Stomach (tissue), 8 donors: ENCODE measurements at regions not wholly inside any gene's neighbourhood (a gene's known extent, or its start where the extent isn't known, plus 50 kb on each side); places are given as distances from the start of the nearest gene placed in this dataset.

Source experiments
- DNase-seq, 2 donors: peaks; one replicate each; pipeline versions ENCODE4 v3.0.0 to v3.0.0-alpha.2; 2013 to 2019
- H3K27ac ChIP-seq, 5 donors: fragments of 200-600 bp in 4 of 5; sonication (generic) in 4 of 5; one replicate each; pipeline ENCODE4 v1.5.1; 2013 to 2019; ENCODE audit warnings: mild to moderate bottlenecking in 1 of 5, moderate library complexity in 1 of 5
- H3K27me3 ChIP-seq, 3 donors: fragments of 200-600 bp; sonication (generic); one replicate each; pipeline ENCODE4 v1.5.1; 2017 to 2019; ENCODE audit warnings: mixed run types in 1 of 3
- H3K36me3 ChIP-seq, 4 donors: fragments of 200-600 bp; sonication (generic); 1 replicate in 3 of 4; 2 replicates in 1 of 4; pipeline ENCODE4 v1.5.1; 2016 to 2019
- H3K4me1 ChIP-seq, 4 donors: fragments of 200-600 bp; sonication (generic); one replicate each; pipeline ENCODE4 v1.5.1; 2016 to 2019
- H3K4me3 ChIP-seq, 4 donors: fragments of 200-600 bp; sonication (generic) in 3 of 4; one replicate each; pipeline ENCODE4 v1.5.1; 2016 to 2019; ENCODE audit warnings: mild to moderate bottlenecking in 1 of 4
- H3K9me3 ChIP-seq, 4 donors: fragments of 200-600 bp; sonication (generic); one replicate each; pipeline ENCODE4 v1.5.1; 2016 to 2019
- EP300 ChIP-seq: sonication (generic); formaldehyde crosslinking; IDR thresholded peaks from one replicate; pipeline ENCODE4 v1.6.1; 2017; ENCODE audit warnings: antibody characterized with exemption
- POLR2A ChIP-seq, 4 donors: fragments of 450-650 bp; IDR thresholded peaks; one replicate each; pipeline ENCODE4 v1.6.1; 2016; ENCODE audit warnings: antibody characterized with exemption in 4 of 4, control low read depth in 2 of 4, mild to moderate bottlenecking in 1 of 4, moderate library complexity in 1 of 4
- POLR2AphosphoS5 ChIP-seq, 3 donors: sonication (generic); formaldehyde crosslinking; IDR thresholded peaks; one replicate each; pipeline ENCODE4 v1.6.1; 2016; ENCODE audit warnings: antibody characterized with exemption in 3 of 3
- WGBS, 5 donors: extraction: QIAGEN DNeasy Blood & Tissue Kit in 3 of 5; methylation state at CpG; one replicate each; pipeline versions ENCODE4 v1.1.5 to v1.1.7; 2013 to 2018; 5-methylcytosine and 5-hydroxymethylcytosine counted together
- intact Hi-C: fragments of 100-400 bp; cut with DNase I; formaldehyde crosslinking; loops from one replicate; pipeline ENCODE4 v1.15.1; 2023; ENCODE audit warnings: low total_unique reads
- TF ChIP-seq, protein P1 (sequence below), 7 experiments: fragments of 450-650 bp in 4 of 7; fragments of 200-600 bp in 3 of 7; sonication (generic) in 3 of 7; IDR thresholded peaks; one replicate each; pipeline ENCODE4 v1.5.1; 2016 to 2019; ENCODE audit warnings: antibody characterized with exemption in 7 of 7, control low read depth in 2 of 7, mild to moderate bottlenecking in 1 of 7
- donor health status: healthy with polysubstance abuse.
- donor health status: Bipolar disorder and iron deficiency.
- donor health status: healthy.

DNA sequence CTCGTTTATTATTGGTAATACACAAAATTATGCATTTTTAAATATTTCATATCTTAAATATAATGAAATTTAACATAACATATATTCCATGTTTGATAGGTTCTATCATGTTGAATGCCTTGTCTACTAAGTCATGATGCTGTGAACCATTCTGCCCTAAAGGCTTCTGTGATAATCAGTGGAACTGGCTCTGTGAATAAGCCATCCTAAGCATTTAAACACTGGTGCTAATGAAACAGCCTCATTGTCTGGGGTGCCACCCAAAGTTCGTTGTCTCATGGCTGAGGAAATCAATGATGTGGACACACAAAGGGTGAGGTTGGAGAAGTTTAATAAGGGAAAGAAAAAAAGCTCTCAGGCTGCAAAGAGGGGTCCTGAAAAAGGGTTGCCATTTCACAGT, 264.7 kb upstream of the ZRANB2 start:
- H3K9me3 ChIP-seq = peaks cover 0 to 2% (median 0%) of the 10 kb centered on the region in 4 donors
- H3K4me3 ChIP-seq = no peak overlapping the region
- H3K4me1 ChIP-seq = no peaks in the 10 kb centered on the region
- intact Hi-C loops = no loop called here
- TF ChIP-seq POLR2AphosphoS5 (IDR thresholded peaks at IDR 0.05) (no peak), EP300 (no peak), POLR2A (IDR thresholded peaks at IDR 0.05) (no peak)
- TF ChIP-seq, protein P1, sequence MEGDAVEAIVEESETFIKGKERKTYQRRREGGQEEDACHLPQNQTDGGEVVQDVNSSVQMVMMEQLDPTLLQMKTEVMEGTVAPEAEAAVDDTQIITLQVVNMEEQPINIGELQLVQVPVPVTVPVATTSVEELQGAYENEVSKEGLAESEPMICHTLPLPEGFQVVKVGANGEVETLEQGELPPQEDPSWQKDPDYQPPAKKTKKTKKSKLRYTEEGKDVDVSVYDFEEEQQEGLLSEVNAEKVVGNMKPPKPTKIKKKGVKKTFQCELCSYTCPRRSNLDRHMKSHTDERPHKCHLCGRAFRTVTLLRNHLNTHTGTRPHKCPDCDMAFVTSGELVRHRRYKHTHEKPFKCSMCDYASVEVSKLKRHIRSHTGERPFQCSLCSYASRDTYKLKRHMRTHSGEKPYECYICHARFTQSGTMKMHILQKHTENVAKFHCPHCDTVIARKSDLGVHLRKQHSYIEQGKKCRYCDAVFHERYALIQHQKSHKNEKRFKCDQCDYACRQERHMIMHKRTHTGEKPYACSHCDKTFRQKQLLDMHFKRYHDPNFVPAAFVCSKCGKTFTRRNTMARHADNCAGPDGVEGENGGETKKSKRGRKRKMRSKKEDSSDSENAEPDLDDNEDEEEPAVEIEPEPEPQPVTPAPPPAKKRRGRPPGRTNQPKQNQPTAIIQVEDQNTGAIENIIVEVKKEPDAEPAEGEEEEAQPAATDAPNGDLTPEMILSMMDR (IDR thresholded peaks at IDR 0.05) = no peak
- DNase-seq = no peak
- H3K36me3 ChIP-seq = no peaks in the 10 kb centered on the region
- 53 to 69% (median 56%) methylated on average over 2 of the region's 2 CpGs for WGBS, 5 donors
- H3K27ac ChIP-seq = no peak overlapping the region
- no peaks in the 10 kb centered on the region for H3K27me3 ChIP-seq

DNA sequence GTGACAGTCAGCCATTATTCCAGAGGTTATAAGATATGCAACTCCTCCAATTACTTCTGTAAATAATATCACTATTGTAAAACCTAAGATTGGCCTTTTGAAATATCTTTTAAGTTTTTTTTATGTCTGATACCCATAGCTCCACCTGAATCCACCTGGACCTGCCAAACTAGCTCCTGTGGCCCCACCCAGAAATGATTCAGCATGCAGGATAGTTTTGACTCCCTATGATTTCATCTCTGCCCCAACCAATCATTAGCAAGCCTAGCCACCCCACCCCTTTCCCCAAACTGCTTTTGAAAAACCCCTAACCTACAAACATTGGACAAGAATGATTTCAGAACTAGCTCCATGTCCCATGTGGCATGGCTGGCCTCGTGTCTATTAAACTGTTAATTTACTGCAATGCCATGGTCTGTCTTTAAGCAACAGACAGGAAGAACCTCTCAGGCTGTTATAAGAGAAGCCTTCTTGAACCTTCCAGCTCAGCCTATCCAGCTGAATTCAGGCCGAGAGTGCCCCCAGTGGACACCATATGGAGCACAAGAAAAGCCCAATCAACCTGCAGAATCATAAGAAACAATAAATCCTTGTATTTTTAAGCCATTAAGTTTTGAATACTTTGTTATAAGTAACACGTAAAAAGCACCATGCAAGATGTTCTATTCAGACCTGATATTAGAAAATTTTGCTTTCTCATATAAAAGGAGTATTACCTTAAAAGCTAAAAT, 263.0 kb upstream of the ZRANB2 start:
- no peak overlapping the region for H3K4me3 ChIP-seq
- H3K4me1 ChIP-seq = no peaks in the 10 kb centered on the region
- no peaks in the 10 kb centered on the region for H3K27me3 ChIP-seq
- TF ChIP-seq POLR2AphosphoS5 (IDR thresholded peaks at IDR 0.05) (no peak), EP300 (no peak), POLR2A (IDR thresholded peaks at IDR 0.05) (no peak)
- TF ChIP-seq, protein P1 (IDR thresholded peaks at IDR 0.05) = no peak
- 59 to 80% (median 74%) methylated on average over 3 of the region's 3 CpGs for WGBS, 5 donors
- no peak for DNase-seq
- no peak overlapping the region for H3K27ac ChIP-seq
- H3K36me3 ChIP-seq = no peaks in the 10 kb centered on the region
- H3K9me3 ChIP-seq = peaks cover 3 to 17% (median 12%) of the 10 kb centered on the region in 4 donors
- intact Hi-C loops = no loop called here

DNA sequence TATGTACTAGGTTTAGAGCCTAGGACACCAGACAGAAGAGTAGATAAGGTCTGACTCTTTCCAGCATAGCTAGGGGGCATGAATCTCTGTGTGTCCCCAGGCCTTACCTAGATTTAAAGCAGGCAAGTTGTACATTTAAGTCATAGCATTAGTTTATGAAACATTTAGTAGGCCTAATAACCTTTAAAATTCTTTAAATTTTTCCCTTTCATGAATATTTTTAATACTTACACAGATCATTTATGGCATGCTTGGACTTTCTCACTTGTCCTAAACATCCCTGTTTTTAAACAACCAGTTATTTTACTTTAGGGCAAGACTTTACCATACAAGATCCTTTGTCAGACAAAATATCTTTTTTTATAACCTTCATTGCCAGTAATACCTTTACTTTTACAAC, 258.4 kb upstream of the ZRANB2 start:
- no peak for TF ChIP-seq POLR2A (IDR thresholded peaks at IDR 0.05)
- TF ChIP-seq, protein P1 (IDR thresholded peaks at IDR 0.05) = no peak
- no peak for TF ChIP-seq EP300
- TF ChIP-seq POLR2AphosphoS5 (IDR thresholded peaks at IDR 0.05) = no peak
- H3K4me3 ChIP-seq = no peak overlapping the region
- no peak overlapping the region for H3K27ac ChIP-seq
- DNase-seq = no peak
- H3K36me3 ChIP-seq = no peaks in the 10 kb centered on the region
- intact Hi-C loops = no loop called here
- no peaks in the 10 kb centered on the region for H3K4me1 ChIP-seq
- no peaks in the 10 kb centered on the region for H3K27me3 ChIP-seq
- peaks cover 3 to 25% (median 16%) of the 10 kb centered on the region in 4 donors for H3K9me3 ChIP-seq

DNA sequence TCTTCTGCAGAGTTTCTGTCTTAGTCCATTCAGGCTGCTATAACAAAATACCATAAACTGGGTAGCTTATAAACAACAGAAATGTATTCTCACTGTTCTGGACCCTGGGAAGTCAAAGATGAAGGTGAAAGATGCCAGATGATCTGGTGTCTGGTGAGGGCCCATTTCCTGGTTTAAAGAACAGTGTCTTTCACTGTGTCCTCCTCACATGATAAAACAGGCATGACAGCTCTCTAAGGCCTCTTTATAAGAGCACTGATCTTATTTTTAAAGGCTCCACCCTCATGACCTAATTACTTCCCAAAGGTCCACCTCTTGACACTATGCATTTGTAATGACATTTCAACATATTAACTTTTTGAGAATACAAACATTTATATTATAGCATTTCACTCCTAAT, 250.2 kb upstream of the ZRANB2 start:
- no peaks in the 10 kb centered on the region for H3K4me1 ChIP-seq

More for the DNA sequence above, 250.2 kb upstream of the ZRANB2 start:
- no peak for DNase-seq
- Histone ChIP-seq H3K9me3 (peaks cover 0 to 21% (median 2%) of the 10 kb centered on the region in 4 donors), H3K27ac (no peak overlapping the region), H3K27me3 (no peaks in the 10 kb centered on the region), H3K36me3 (no peaks in the 10 kb centered on the region), H3K4me3 (no peak overlapping the region)
- TF ChIP-seq, protein P1 (IDR thresholded peaks at IDR 0.05) = no peak
- TF ChIP-seq POLR2A (IDR thresholded peaks at IDR 0.05) = no peak
- TF ChIP-seq POLR2AphosphoS5 (IDR thresholded peaks at IDR 0.05) = no peak
- no peak for TF ChIP-seq EP300
- intact Hi-C loops = no loop called here
